Putamen (tissue), 1 donor: ENCODE measurements at regions not wholly inside any gene's neighbourhood (a gene's known extent, or its start where the extent isn't known, plus 50 kb on each side); places are given as distances from the start of the nearest gene placed in this dataset.

Source experiments
- DNase-seq: peaks from one replicate; pipeline ENCODE4 v3.0.0-alpha.2; 2016; ENCODE audit warnings: low spot score

GRCh38 chr9:16025627-16026026, 472.8 kb downstream of the CCDC171 start:
- no peak for DNase-seq

GRCh38 chr9:16026886-16027285, 474.0 kb downstream of the CCDC171 start:
- no peak for DNase-seq

- no peak for DNase-seq
These were observed 475.7 kb downstream of the CCDC171 start for GRCh38 chr9:16028548-16028947.

- DNase-seq = no peak
These were observed 476.3 kb downstream of the CCDC171 start for GRCh38 chr9:16029046-16029615.

GRCh38 chr9:16029796-16030363, 477.0 kb downstream of the CCDC171 start:
- no peak for DNase-seq

GRCh38 chr9:16030528-16031185, 477.8 kb downstream of the CCDC171 start:
- no peak for DNase-seq

- no peak for DNase-seq
These were observed 478.6 kb downstream of the CCDC171 start for GRCh38 chr9:16031486-16031885.

GRCh38 chr9:16031971-16032370, 479.1 kb downstream of the CCDC171 start:
- DNase-seq = no peak

GRCh38 chr9:16032799-16033198, 480.0 kb downstream of the CCDC171 start:
- DNase-seq = no peak

GRCh38 chr9:16033253-16033652, 480.4 kb downstream of the CCDC171 start:
- DNase-seq = no peak

GRCh38 chr9:16033921-16034691, 481.3 kb downstream of the CCDC171 start:
- no peak for DNase-seq

GRCh38 chr9:16039218-16039987, 486.6 kb downstream of the CCDC171 start:
- peak; percentile 23 for DNase-seq

GRCh38 chr9:16039988-16040761, 487.3 kb downstream of the CCDC171 start:
- DNase-seq = no peak

- DNase-seq = no peak
These were observed 491.1 kb downstream of the CCDC171 start for GRCh38 chr9:16043756-16044578.

- DNase-seq = no peak
These were observed 491.7 kb downstream of the CCDC171 start for GRCh38 chr9:16044579-16044881.

- no peak for DNase-seq
These were observed 492.9 kb downstream of the CCDC171 start for GRCh38 chr9:16045651-16046280.

GRCh38 chr9:16046713-16047112, 493.9 kb downstream of the CCDC171 start:
- DNase-seq = no peak

- no peak for DNase-seq
These were observed 495.3 kb downstream of the CCDC171 start for GRCh38 chr9:16048129-16048528.

- DNase-seq = no peak
These were observed 499.3 kb downstream of the CCDC171 start for GRCh38 chr9:16052146-16052545.
